ENCODE measurements at regions not wholly inside any gene's neighbourhood (a gene's known extent, or its start where the extent isn't known, plus 50 kb on each side); places are given as distances from the start of the nearest gene placed in this dataset.

DNA sequence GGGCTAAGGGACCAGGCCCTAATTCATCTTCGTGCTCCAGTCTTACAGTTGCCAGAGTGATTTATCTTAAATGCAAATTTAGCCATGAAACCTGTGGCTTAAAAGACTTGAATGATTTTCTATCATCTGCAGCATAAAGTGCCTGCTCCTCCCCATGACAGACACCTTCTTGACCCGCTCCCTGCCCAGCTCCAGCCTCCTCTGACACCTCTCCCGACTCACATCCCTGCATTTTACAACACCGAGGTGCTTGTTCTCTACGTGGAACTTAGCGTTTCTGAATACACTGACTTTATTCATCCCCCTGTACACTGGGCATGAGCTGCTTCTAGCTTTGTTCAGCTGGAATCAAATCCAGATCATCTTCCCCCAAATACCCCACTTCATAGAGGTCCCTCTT, 128.7 kb upstream of the MYO16 start:
- intact Hi-C loops (cut with micrococcal nuclease) = no loop called here
- Mint-ChIP-seq H3K9me3 (ENCODE audit: insufficient read depth) (no peaks in the 10 kb centered on the region), H3K4me1 (peaks cover 2% of the 10 kb centered on the region), H3K27ac (no peak overlapping the region), H3K27me3 (peaks cover 24% of the 10 kb centered on the region), H3K4me3 (no peak overlapping the region)
- H3K27me3 ChIP-seq (replicated peaks in 1 of 4; ENCODE audit: control extremely low read depth in 1 of 4, control insufficient read depth in 3 of 4, insufficient read depth in 4 of 4, low read length in 3 of 4) = peaks cover 0 to 11% (median 8%) of the 10 kb centered on the region in 4 experiments
- no peaks in the 10 kb centered on the region for H3K4me1 ChIP-seq (ENCODE audit: control insufficient read depth in 2 of 2, insufficient read depth in 2 of 2, low read length in 2 of 2)
- ATAC-seq (ENCODE audit: low read depth) (no peak), DNase-seq (no peak)
- no peak overlapping the region for H2AFZ ChIP-seq (ENCODE audit: insufficient read depth, low read depth, low read length, poor library complexity, severe bottlenecking)
- H3K36me3 ChIP-seq (replicated peaks in 1 of 2; ENCODE audit: control extremely low read depth in 1 of 2, control insufficient read depth in 1 of 2, extremely low read depth in 1 of 2, insufficient read depth in 2 of 2, low read length in 1 of 2) = no peaks in the 10 kb centered on the region
- H3K79me2 ChIP-seq (ENCODE audit: control insufficient read depth, insufficient read depth, low read length) = no peaks in the 10 kb centered on the region
- no peak overlapping the region for H3K4me3 ChIP-seq (ENCODE audit: control extremely low read depth in 1 of 5, extremely low read depth in 1 of 5, insufficient read depth in 1 of 5, low read depth in 2 of 5, low read length in 4 of 5)
- ChIA-PET CTCF (no interaction called here), POLR2A (no interaction called here)
- WGBS (ENCODE audit: insufficient coverage) = 80% methylated on average over 6 of the region's 6 CpGs
- peaks cover 0 to 14% (median 0%) of the 10 kb centered on the region in 3 donors for H3K9me3 ChIP-seq (ENCODE audit: control extremely low read depth in 1 of 3, control insufficient read depth in 2 of 3, insufficient read depth in 1 of 3, low read length in 2 of 3)
- TF ChIP-seq, protein P1, sequence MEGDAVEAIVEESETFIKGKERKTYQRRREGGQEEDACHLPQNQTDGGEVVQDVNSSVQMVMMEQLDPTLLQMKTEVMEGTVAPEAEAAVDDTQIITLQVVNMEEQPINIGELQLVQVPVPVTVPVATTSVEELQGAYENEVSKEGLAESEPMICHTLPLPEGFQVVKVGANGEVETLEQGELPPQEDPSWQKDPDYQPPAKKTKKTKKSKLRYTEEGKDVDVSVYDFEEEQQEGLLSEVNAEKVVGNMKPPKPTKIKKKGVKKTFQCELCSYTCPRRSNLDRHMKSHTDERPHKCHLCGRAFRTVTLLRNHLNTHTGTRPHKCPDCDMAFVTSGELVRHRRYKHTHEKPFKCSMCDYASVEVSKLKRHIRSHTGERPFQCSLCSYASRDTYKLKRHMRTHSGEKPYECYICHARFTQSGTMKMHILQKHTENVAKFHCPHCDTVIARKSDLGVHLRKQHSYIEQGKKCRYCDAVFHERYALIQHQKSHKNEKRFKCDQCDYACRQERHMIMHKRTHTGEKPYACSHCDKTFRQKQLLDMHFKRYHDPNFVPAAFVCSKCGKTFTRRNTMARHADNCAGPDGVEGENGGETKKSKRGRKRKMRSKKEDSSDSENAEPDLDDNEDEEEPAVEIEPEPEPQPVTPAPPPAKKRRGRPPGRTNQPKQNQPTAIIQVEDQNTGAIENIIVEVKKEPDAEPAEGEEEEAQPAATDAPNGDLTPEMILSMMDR (IDR thresholded peaks at IDR 0.05) = no peak
- no peak for TF ChIP-seq EZH2 (IDR thresholded peaks at IDR 0.05; ENCODE audit: borderline replicate concordance, insufficient read depth, low read depth, low read length, poor library complexity, severe bottlenecking)
- H3K9ac ChIP-seq (ENCODE audit: low read length) = no peak overlapping the region
- no peaks in the 10 kb centered on the region for H4K20me1 ChIP-seq (ENCODE audit: control insufficient read depth, insufficient read depth, low read length, poor library complexity, severe bottlenecking)
- H3K4me2 ChIP-seq (replicated peaks; ENCODE audit: low read depth, low read length, poor library complexity, severe bottlenecking) = no peak overlapping the region
- no peak overlapping the region for H3K27ac ChIP-seq (ENCODE audit: low read length in 2 of 2)

DNA sequence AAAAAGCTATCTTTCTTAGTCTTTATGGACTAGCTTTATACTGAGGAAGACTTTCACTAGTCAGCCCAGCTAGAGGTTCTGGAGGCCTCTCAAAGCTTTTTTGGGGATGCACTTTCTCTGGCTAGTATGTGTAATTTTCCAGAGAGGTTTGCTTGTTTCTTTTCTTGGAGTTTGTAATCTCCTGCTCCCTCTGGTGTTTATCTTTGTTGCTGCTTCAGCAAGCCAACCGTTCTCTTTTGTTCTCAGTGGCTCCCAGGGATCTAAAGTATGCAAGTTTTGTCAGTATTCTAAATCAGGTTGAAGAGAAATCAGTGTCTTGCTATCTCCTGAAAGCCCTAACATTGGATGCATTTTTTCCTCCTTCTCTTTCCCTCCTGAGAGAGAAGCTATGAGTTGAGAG, 121.1 kb upstream of the MYO16 start:
- WGBS (ENCODE audit: insufficient coverage) = 0% methylated on average over 1 of the region's 1 CpG
- no peak overlapping the region for H3K4me3 ChIP-seq (ENCODE audit: control extremely low read depth in 1 of 5, extremely low read depth in 1 of 5, insufficient read depth in 1 of 5, low read depth in 2 of 5, low read length in 4 of 5)
- H3K9ac ChIP-seq (ENCODE audit: low read length) = no peak overlapping the region
- H3K4me1 ChIP-seq (ENCODE audit: control insufficient read depth in 2 of 2, insufficient read depth in 2 of 2, low read length in 2 of 2) = no peaks in the 10 kb centered on the region
- CTCF ChIA-PET = interaction anchor here (0.9 kb wide), 1 partner anchor 15 kb away, joined by 3 read pairs; no protein-coding TSS in a partner anchor
- TF ChIP-seq EZH2 (IDR thresholded peaks at IDR 0.05; ENCODE audit: borderline replicate concordance, insufficient read depth, low read depth, low read length, poor library complexity, severe bottlenecking) = no peak
- TF ChIP-seq, protein P1 (IDR thresholded peaks at IDR 0.05) = no peak
- ATAC-seq (ENCODE audit: low read depth) (no peak), DNase-seq (no peak)
- H3K27ac ChIP-seq (ENCODE audit: low read length in 2 of 2) = no peak overlapping the region
- H3K4me2 ChIP-seq (replicated peaks; ENCODE audit: low read depth, low read length, poor library complexity, severe bottlenecking) = no peak overlapping the region
- POLR2A ChIA-PET = no interaction called here
- Mint-ChIP-seq H3K27me3 (no peaks in the 10 kb centered on the region), H3K4me1 (no peaks in the 10 kb centered on the region), H3K4me3 (no peak overlapping the region), H3K9me3 (ENCODE audit: insufficient read depth) (no peaks in the 10 kb centered on the region), H3K27ac (no peak overlapping the region)
- H3K9me3 ChIP-seq (ENCODE audit: control extremely low read depth in 1 of 3, control insufficient read depth in 2 of 3, insufficient read depth in 1 of 3, low read length in 2 of 3) = peaks cover 0 to 7% (median 0%) of the 10 kb centered on the region in 3 donors
- H3K79me2 ChIP-seq (ENCODE audit: control insufficient read depth, insufficient read depth, low read length) = no peaks in the 10 kb centered on the region
- no peaks in the 10 kb centered on the region for H4K20me1 ChIP-seq (ENCODE audit: control insufficient read depth, insufficient read depth, low read length, poor library complexity, severe bottlenecking)
- intact Hi-C loops (cut with micrococcal nuclease) = no loop called here
- H3K36me3 ChIP-seq (replicated peaks in 1 of 2; ENCODE audit: control extremely low read depth in 1 of 2, control insufficient read depth in 1 of 2, extremely low read depth in 1 of 2, insufficient read depth in 2 of 2, low read length in 1 of 2) = no peaks in the 10 kb centered on the region
- H2AFZ ChIP-seq (ENCODE audit: insufficient read depth, low read depth, low read length, poor library complexity, severe bottlenecking) = no peak overlapping the region
- H3K27me3 ChIP-seq (replicated peaks in 1 of 4; ENCODE audit: control extremely low read depth in 1 of 4, control insufficient read depth in 3 of 4, insufficient read depth in 4 of 4, low read length in 3 of 4) = no peaks in the 10 kb centered on the region
